Transverse colon (tissue), 4 donors: ENCODE measurements at regions not wholly inside any gene's neighbourhood (a gene's known extent, or its start where the extent isn't known, plus 50 kb on each side); places are given as distances from the start of the nearest gene placed in this dataset.
"Not testable (repeated sequence)": the region's sequence is repeated elsewhere in the genome, so short reads cannot be mapped to it uniquely, and the experiment has no call there.

ENCODE experiments used
- DNase-seq: peaks from one replicate; pipeline ENCODE4 v3.0.0-alpha.2; 2019
- H3K27ac ChIP-seq, 4 donors: fragments of 200-600 bp; sonication (generic); 2 replicates each; pipeline ENCODE4 v1.5.1; 2016 to 2018; ENCODE audit warnings: inconsistent platforms in 4 of 4
- H3K27me3 ChIP-seq: fragments of 200-600 bp; sonication (generic); 2 replicates; pipeline ENCODE4 v1.5.1; 2017; ENCODE audit warnings: inconsistent platforms
- H3K36me3 ChIP-seq, 4 donors: fragments of 200-600 bp; sonication (generic); 2 replicates each; pipeline ENCODE4 v1.5.1; 2017 to 2019; ENCODE audit warnings: inconsistent platforms in 4 of 4
- H3K4me1 ChIP-seq, 4 donors: fragments of 200-600 bp; sonication (generic); 2 replicates each; pipeline ENCODE4 v1.5.1; 2017 to 2020; ENCODE audit warnings: inconsistent platforms in 4 of 4
- H3K4me3 ChIP-seq, 4 donors: fragments of 200-600 bp; sonication (generic); 1 replicate in 1 of 4; 2 replicates in 3 of 4; pipeline versions ENCODE4 v1.5.1 to v1.6.1; 2017 to 2019; ENCODE audit warnings: inconsistent platforms in 4 of 4
- H3K9me3 ChIP-seq, 2 donors: fragments of 200-600 bp; sonication (generic); 2 replicates each; pipeline ENCODE4 v1.5.1; 2017 to 2019; ENCODE audit warnings: inconsistent platforms in 2 of 2
- CTCF ChIP-seq, 5 experiments: fragments of 200-600 bp in 3 of 5; fragments of 450-650 bp in 2 of 5; sonication (generic) in 3 of 5; IDR thresholded peaks; 1 replicate in 2 of 5; 2 replicates in 3 of 5; pipeline ENCODE4 v1.5.1; 2016 to 2017; ENCODE audit warnings: antibody characterized with exemption in 5 of 5, inconsistent platforms in 3 of 5, mild to moderate bottlenecking in 2 of 5, moderate library complexity in 1 of 5
- EP300 ChIP-seq: sonication (generic); formaldehyde crosslinking; IDR thresholded peaks from one replicate; pipeline ENCODE4 v1.6.1; 2017; ENCODE audit warnings: antibody characterized with exemption, low read depth
- POLR2A ChIP-seq: fragments of 450-650 bp; IDR thresholded peaks from one replicate; pipeline ENCODE4 v1.6.1; 2016; ENCODE audit warnings: antibody characterized with exemption, mild to moderate bottlenecking, moderate library complexity
- POLR2AphosphoS5 ChIP-seq, 3 donors: sonication (generic); formaldehyde crosslinking; IDR thresholded peaks; one replicate each; pipeline ENCODE4 v1.6.1; 2016; ENCODE audit warnings: antibody characterized with exemption in 3 of 3
- WGBS, 2 donors: methylation state at CpG; one replicate each; pipeline ENCODE4 v1.1.5; 2018; ENCODE audit warnings: low coverage in 1 of 2; 5-methylcytosine and 5-hydroxymethylcytosine counted together
- in situ Hi-C, 4 donors: fragments of 200-750 bp; cut with MboI; loops; one replicate each; pipeline versions ENCODE4 v1.15.0 to v1.15.1; 2017; ENCODE audit warnings: low sequenced_read_pairs in 3 of 4, low pct_ligation_motif_present in 1 of 4, low pct_unique_long_range_greater_than_20kb in 1 of 4
- intact Hi-C: fragments of 100-400 bp; cut with DNase I; formaldehyde crosslinking; loops from one replicate; pipeline ENCODE4 v1.15.1; 2023; ENCODE audit warnings: low total_unique reads

DNA sequence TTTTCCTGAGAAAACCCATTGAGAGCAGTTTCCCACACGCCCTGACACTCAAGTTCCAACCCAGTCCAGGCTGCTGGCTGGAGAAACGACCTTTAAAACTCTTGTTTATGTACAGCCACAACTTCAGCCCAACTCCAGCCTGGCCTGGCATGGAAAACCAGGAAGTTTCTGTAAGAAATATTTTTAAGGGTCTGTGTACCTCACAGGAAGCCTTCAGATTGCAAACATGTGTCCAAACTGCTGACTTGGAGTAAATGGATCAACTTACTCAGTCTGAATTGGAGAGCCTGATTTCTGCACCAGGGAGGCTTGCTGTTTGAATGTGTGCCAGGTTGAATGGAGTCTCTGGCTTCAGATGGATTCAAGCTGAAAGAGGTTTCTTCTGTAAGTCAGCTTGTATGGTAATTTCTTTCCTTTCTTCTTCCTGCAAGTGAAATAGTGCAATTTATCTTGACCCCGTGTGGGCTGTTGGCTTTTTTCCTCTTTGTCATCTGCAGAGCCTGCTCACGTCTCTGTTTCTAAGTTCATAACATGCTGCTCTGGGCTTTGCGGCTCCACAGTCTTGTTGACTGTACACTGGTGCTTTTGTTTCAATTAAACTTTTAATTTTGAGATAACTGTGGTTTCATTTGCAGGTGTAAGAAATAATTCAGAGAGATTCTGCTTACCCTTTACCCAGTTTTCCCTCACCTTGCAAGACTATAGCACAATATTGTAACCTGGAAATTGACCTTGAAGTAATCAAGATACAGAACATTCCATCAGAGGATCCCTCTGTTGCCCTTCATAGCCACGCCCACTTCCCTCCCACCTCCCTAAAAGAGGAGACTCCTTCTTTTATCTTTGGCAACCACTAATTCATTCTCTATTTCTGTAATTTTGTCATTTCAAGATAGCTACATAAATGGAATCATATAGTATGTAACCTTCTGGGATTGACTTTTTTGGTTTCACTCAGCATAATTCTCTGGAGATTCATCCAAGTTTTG lies 109.7 kb upstream of the PRMT8 start:
- TF ChIP-seq POLR2A = no peak
- no peak for TF ChIP-seq POLR2AphosphoS5 (IDR thresholded peaks at IDR 0.05)
- TF ChIP-seq EP300 = no peak
- TF ChIP-seq CTCF (IDR thresholded peaks at IDR 0.05) = no peak
- Histone ChIP-seq H3K9me3 (no peaks in the 10 kb centered on the region), H3K36me3 (no peaks in the 10 kb centered on the region), H3K27me3 (no peaks in the 10 kb centered on the region), H3K4me1 (peaks cover 0 to 13% (median 3%) of the 10 kb centered on the region in 4 donors), H3K4me3 (no peak overlapping the region), H3K27ac (no peak overlapping the region)
- in situ Hi-C loops (no loop called here), intact Hi-C loops (no loop called here)
- no peak for DNase-seq
- WGBS, 2 donors = 41% methylated on average over 6 of the region's 6 CpGs; no CpG with 5 or more reads in 1 of the 2 donors

GRCh38 chr12:3389986-3390385 lies 101.0 kb upstream of the PRMT8 start:
- no peaks in the 10 kb centered on the region for H3K9me3 ChIP-seq
- intact Hi-C loops = no loop called here
- no peak for TF ChIP-seq EP300
- TF ChIP-seq CTCF (IDR thresholded peaks at IDR 0.05) = no peak
- no peak for TF ChIP-seq POLR2A
- no peak for TF ChIP-seq POLR2AphosphoS5 (IDR thresholded peaks at IDR 0.05)
- H3K36me3 ChIP-seq = no peaks in the 10 kb centered on the region
- no peaks in the 10 kb centered on the region for H3K4me1 ChIP-seq
- H3K27ac ChIP-seq = no peak overlapping the region
- 69 to 80% methylated on average over 1 to 4 of the region's 4 CpGs for WGBS, 2 donors
- no peaks in the 10 kb centered on the region for H3K27me3 ChIP-seq
- in situ Hi-C loops = no loop called here
- H3K4me3 ChIP-seq = no peak overlapping the region
- DNase-seq = no peak

DNA sequence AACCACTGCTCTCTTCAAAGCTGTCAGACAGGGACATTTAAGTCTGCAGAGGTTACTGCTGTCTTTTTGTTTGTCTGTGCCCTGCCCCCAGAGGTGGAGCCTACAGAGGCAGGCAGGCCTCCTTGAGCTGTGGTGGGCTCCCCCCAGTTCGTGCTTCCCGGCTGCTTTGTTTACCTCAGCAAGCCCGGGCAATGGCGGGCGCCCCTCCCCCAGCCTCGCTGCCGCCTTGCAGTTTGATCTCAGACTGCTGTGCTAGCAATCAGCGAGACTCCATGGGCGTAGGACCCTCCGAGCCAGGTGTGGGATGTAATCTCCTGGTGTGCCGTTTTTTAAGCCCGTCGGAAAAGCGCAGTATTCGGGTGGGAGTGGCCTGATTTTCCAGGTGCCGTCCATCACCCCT lies 93.4 kb upstream of the PRMT8 start:
- in situ Hi-C loops, H3K4me1 ChIP-seq, H3K4me3 ChIP-seq, DNase-seq, H3K27ac ChIP-seq, intact Hi-C loops, H3K36me3 ChIP-seq, H3K9me3 ChIP-seq: not testable (repeated sequence)
- H3K27me3 ChIP-seq = peaks cover 11% of the 10 kb centered on the region
- WGBS, 2 donors = 38% methylated on average over 16 of the region's 16 CpGs; no CpG with 5 or more reads in 1 of the 2 donors

GRCh38 chr12:3398196-3398789 lies 92.7 kb upstream of the PRMT8 start:
- no peak overlapping the region for H3K4me3 ChIP-seq
- intact Hi-C loops = no loop called here
- peaks cover 11% of the 10 kb centered on the region for H3K27me3 ChIP-seq
- in situ Hi-C loops = no loop called here
- H3K9me3 ChIP-seq = no peaks in the 10 kb centered on the region
- no peak overlapping the region for H3K27ac ChIP-seq
- 69 to 77% methylated on average over 3 to 6 of the region's 6 CpGs for WGBS, 2 donors
- no peak for DNase-seq
- no peaks in the 10 kb centered on the region for H3K36me3 ChIP-seq
- H3K4me1 ChIP-seq = no peaks in the 10 kb centered on the region
- TF ChIP-seq POLR2A (no peak), POLR2AphosphoS5 (IDR thresholded peaks at IDR 0.05) (no peak), EP300 (no peak), CTCF (IDR thresholded peaks at IDR 0.05) (no peak)
